HCT116 (cell line): ENCODE measurements at regions not wholly inside any gene's neighbourhood (a gene's known extent, or its start where the extent isn't known, plus 50 kb on each side); places are given as distances from the start of the nearest gene placed in this dataset.

ENCODE experiments used
- CTCF ChIP-seq, 3 experiments: fragments of 200-600 bp in 1 of 3; sonication (generic) in 1 of 3; IDR thresholded peaks in 2 of 3; conservative IDR thresholded peaks in 1 of 3; 2 replicates each; pipeline ENCODE4 v1.5.1; 2012 to 2017; ENCODE audit warnings: low read depth in 2 of 3, low read length in 2 of 3, antibody characterized with exemption in 1 of 3, borderline replicate concordance in 1 of 3, control low read depth in 1 of 3, mild to moderate bottlenecking in 1 of 3, mixed read lengths in 1 of 3, mixed run types in 1 of 3, moderate library complexity in 1 of 3; ENCODE audit not compliant: insufficient read depth in 1 of 3
- ELF1 ChIP-seq: IDR thresholded peaks from 2 replicates; pipeline ENCODE4 v1.6.1; 2012; ENCODE audit warnings: low read depth, borderline replicate concordance
- EZH2 ChIP-seq: fragments of 200-600 bp; sonication (generic); IDR thresholded peaks from 2 replicates; pipeline ENCODE4 v1.6.1; 2017; ENCODE audit warnings: antibody characterized with exemption, mixed run types
- EZH2phosphoT487 ChIP-seq: fragments of 200-600 bp; IDR thresholded peaks from 2 replicates; pipeline ENCODE4 v1.6.1; 2018; ENCODE audit warnings: antibody characterized with exemption, borderline replicate concordance
- MAX ChIP-seq: IDR thresholded peaks from 2 replicates; pipeline ENCODE4 v1.6.1; 2012
- POLR2A ChIP-seq: IDR thresholded peaks from 2 replicates; pipeline ENCODE4 v1.7.0; 2011; ENCODE audit warnings: borderline replicate concordance; ENCODE audit not compliant: insufficient read depth, insufficient read length; ENCODE audit errors: extremely low read depth
- RAD21 ChIP-seq: IDR thresholded peaks from 2 replicates; pipeline ENCODE4 v1.6.1; 2012; ENCODE audit warnings: low read depth, mild to moderate bottlenecking
- REST ChIP-seq: IDR thresholded peaks from 2 replicates; pipeline ENCODE4 v1.6.1; 2012; ENCODE audit warnings: low read depth
- SP1 ChIP-seq: IDR thresholded peaks from 2 replicates; pipeline ENCODE4 v1.6.1; 2012; ENCODE audit warnings: low read depth
- TCF7L2 ChIP-seq: IDR thresholded peaks from 2 replicates; pipeline ENCODE4 v1.7.0; 2011; ENCODE audit warnings: borderline replicate concordance, inconsistent platforms; ENCODE audit not compliant: insufficient read depth, insufficient read length; ENCODE audit errors: extremely low read depth
- ZBTB33 ChIP-seq: IDR thresholded peaks from 2 replicates; pipeline ENCODE4 v1.6.1; 2011; ENCODE audit warnings: mild to moderate bottlenecking, low read length, moderate library complexity; ENCODE audit not compliant: insufficient replicate concordance; ENCODE audit errors: extremely low read depth
- ZNF274 ChIP-seq: fragments of 200-500 bp; sonication (Bioruptor generic); IDR thresholded peaks from 2 replicates; pipeline ENCODE4 v1.6.1; 2014; ENCODE audit warnings: mild to moderate bottlenecking, low read depth, low read length, inconsistent platforms

GRCh38 chr5:116922532-116922931, 347.9 kb upstream of the SEMA6A start:
- TF ChIP-seq CTCF (IDR thresholded peaks at IDR 0.05 in 2 of 3, conservative IDR thresholded peaks at IDR 0.05 in 1 of 3; ENCODE audit: borderline replicate concordance in 1 of 3, insufficient read depth in 1 of 3, low read depth in 2 of 3, low read length in 2 of 3) (no peak), POLR2A (no peak), RAD21 (no peak), TCF7L2 (no peak), ZNF274 (no peak), ELF1 (no peak), ZBTB33 (no peak), REST (no peak), EZH2 (no peak), SP1 (no peak), MAX (no peak), EZH2phosphoT487 (no peak)
